IMR-90 (cell line): ENCODE measurements at regions not wholly inside any gene's neighbourhood (a gene's known extent, or its start where the extent isn't known, plus 50 kb on each side); places are given as distances from the start of the nearest gene placed in this dataset.

Experiments used
- ATAC-seq: fragments of 200-7000 bp; cut with Tn5 transposase; 2 replicates; pipeline ENCODE4 v1.9.1; 2020; ENCODE audit warnings: low read depth, mild to moderate bottlenecking, moderate library complexity
- BruUV-seq: library from RNA; stranded (reverse); fragments of 400-500 nt; replicated peaks from 2 replicates; lab custom pipeline; 2021; lab: Mats Ljungman, UMichigan
- CTCF ChIA-PET: fragments of 300-600 bp; formaldehyde crosslinking; extraction: SDS; loops from one replicate; lab custom pipeline; 2021; ENCODE audit warnings: antibody characterized with exemption; lab: Yijun Ruan, JAX
- POLR2A ChIA-PET: fragments of 300-600 bp; sonication (Branson Sonifier 250); formaldehyde crosslinking; loops from one replicate; lab custom pipeline; 2022; ENCODE audit warnings: antibody characterized with exemption; ENCODE audit not compliant: unreplicated experiment; lab: Charles Lee
- DNase-seq: peaks from one replicate; pipeline ENCODE4 v3.0.0; 2013
- H2AFZ ChIP-seq: replicated peaks from 2 replicates; pipeline ENCODE3; 2013; ENCODE audit warnings: low read length, mild to moderate bottlenecking; ENCODE audit not compliant: poor library complexity
- H2AK5ac ChIP-seq: 2 replicates; pipeline ENCODE4 v1.6.1; 2013; ENCODE audit warnings: low read depth, low read length, inconsistent platforms
- H2AK9ac ChIP-seq: replicated peaks from 2 replicates; pipeline ENCODE3; 2013; ENCODE audit warnings: mild to moderate bottlenecking, low read depth, low read length, moderate library complexity; ENCODE audit not compliant: poor library complexity
- H2BK120ac ChIP-seq: 2 replicates; pipeline ENCODE4 v1.6.1; 2013; ENCODE audit warnings: low read depth, low read length, inconsistent platforms
- H2BK15ac ChIP-seq: 3 replicates; pipeline ENCODE4 v1.6.1; 2013; ENCODE audit warnings: low read depth, low read length, inconsistent platforms
- H2BK20ac ChIP-seq: 2 replicates; pipeline ENCODE4 v1.6.1; 2013; ENCODE audit warnings: low read depth, mild to moderate bottlenecking, inconsistent platforms, low read length, moderate library complexity
- H2BK5ac ChIP-seq: 2 replicates; pipeline ENCODE4 v1.6.1; 2013; ENCODE audit warnings: mild to moderate bottlenecking, low read depth, low read length, inconsistent platforms; ENCODE audit not compliant: poor library complexity, severe bottlenecking
- H3K14ac ChIP-seq: replicated peaks from 2 replicates; pipeline ENCODE4 v1.6.1; 2013; ENCODE audit warnings: low read depth, low read length, inconsistent platforms
- H3K18ac ChIP-seq: 2 replicates; pipeline ENCODE4 v1.6.1; 2013; ENCODE audit warnings: low read depth, low read length, control low read depth
- H3K23ac ChIP-seq: 2 replicates; pipeline ENCODE4 v1.6.1; 2013; ENCODE audit warnings: low read depth, low read length, inconsistent platforms
- H3K27ac ChIP-seq: 2 replicates; pipeline ENCODE4 v1.5.1; 2013; ENCODE audit warnings: mild to moderate bottlenecking, control low read depth, low read length; ENCODE audit not compliant: insufficient read depth
- H3K27me3 ChIP-seq: 2 replicates; pipeline ENCODE4 v1.6.1; 2013; ENCODE audit warnings: low read length; ENCODE audit not compliant: control insufficient read depth, insufficient read depth
- H3K36me3 ChIP-seq: 2 replicates; pipeline ENCODE4 v1.6.1; 2013; ENCODE audit warnings: low read length, mixed read lengths; ENCODE audit not compliant: control insufficient read depth, insufficient read depth
- H3K4ac ChIP-seq: 2 replicates; pipeline ENCODE4 v1.6.1; 2013; ENCODE audit warnings: low read depth, low read length, inconsistent platforms
- H3K4me1 ChIP-seq: 2 replicates; pipeline ENCODE4 v1.6.1; 2013; ENCODE audit warnings: low read length, mixed read lengths; ENCODE audit not compliant: control insufficient read depth, insufficient read depth
- H3K4me2 ChIP-seq: 2 replicates; pipeline ENCODE4 v1.6.1; 2013; ENCODE audit warnings: low read depth, mild to moderate bottlenecking, control low read depth, low read length, moderate library complexity
- H3K4me3 ChIP-seq: 2 replicates; pipeline ENCODE4 v1.5.1; 2013; ENCODE audit warnings: low read depth, mild to moderate bottlenecking, control low read depth, low read length, moderate library complexity; ENCODE audit not compliant: insufficient read depth
- H3K56ac ChIP-seq: 2 replicates; pipeline ENCODE4 v1.6.1; 2013; ENCODE audit warnings: low read length, inconsistent platforms; ENCODE audit not compliant: insufficient read depth; ENCODE audit errors: extremely low read depth
- H3K79me1 ChIP-seq, 2 experiments: 2 replicates each; pipeline ENCODE4 v1.6.1; 2013; ENCODE audit warnings: low read length in 2 of 2, inconsistent platforms in 1 of 2, low read depth in 1 of 2
- H3K9ac ChIP-seq: 2 replicates; pipeline ENCODE4 v1.6.1; 2013; ENCODE audit warnings: low read depth, low read length, control low read depth
- H3K9me1 ChIP-seq: 2 replicates; pipeline ENCODE4 v1.6.1; 2013; ENCODE audit warnings: low read length, inconsistent platforms; ENCODE audit not compliant: insufficient read depth
- H3K9me3 ChIP-seq: 2 replicates; pipeline ENCODE4 v1.6.1; 2013; ENCODE audit warnings: low read length; ENCODE audit not compliant: control insufficient read depth, insufficient read depth
- H4K20me1 ChIP-seq: 2 replicates; pipeline ENCODE4 v1.6.1; 2013; ENCODE audit warnings: low read length, inconsistent platforms; ENCODE audit not compliant: insufficient read depth
- H4K5ac ChIP-seq: 2 replicates; pipeline ENCODE4 v1.6.1; 2013; ENCODE audit warnings: mild to moderate bottlenecking, low read depth, low read length, control low read depth
- H4K8ac ChIP-seq, 2 experiments: 2 replicates each; pipeline ENCODE4 v1.6.1; 2013; ENCODE audit warnings: low read depth in 2 of 2, low read length in 2 of 2, control low read depth in 1 of 2, inconsistent platforms in 1 of 2
- H4K91ac ChIP-seq: 2 replicates; pipeline ENCODE4 v1.6.1; 2013; ENCODE audit warnings: low read depth, low read length, inconsistent platforms; ENCODE audit not compliant: insufficient read depth
- BHLHE40 ChIP-seq: fragments of 150-350 bp; IDR thresholded peaks from 2 replicates; pipeline ENCODE4 v1.6.1; 2016; ENCODE audit warnings: mild to moderate bottlenecking, low read depth, low read length
- CEBPB ChIP-seq: IDR thresholded peaks from 2 replicates; pipeline ENCODE4 v1.6.1; 2012; ENCODE audit warnings: low read depth, low read length, improper control_type of control experiment
- CHD1 ChIP-seq: IDR thresholded peaks from 2 replicates; pipeline ENCODE4 v1.6.1; 2012; ENCODE audit warnings: low read depth, low read length, improper control_type of control experiment
- CTCF ChIP-seq: conservative IDR thresholded peaks from 2 replicates; pipeline ENCODE4 v1.5.1; 2012; ENCODE audit warnings: mild to moderate bottlenecking, low read depth, low read length, improper control_type of control experiment
- FOS ChIP-seq: fragments of 150-350 bp; IDR thresholded peaks from 2 replicates; pipeline ENCODE4 v1.6.1; 2016; ENCODE audit warnings: low read depth, low read length
- MAFK ChIP-seq: IDR thresholded peaks from 2 replicates; pipeline ENCODE4 v1.6.1; 2012; ENCODE audit warnings: low read depth, low read length, improper control_type of control experiment
- MAZ ChIP-seq: IDR thresholded peaks from 2 replicates; pipeline ENCODE4 v1.6.1; 2012; ENCODE audit warnings: low read depth, mild to moderate bottlenecking, low read length, improper control_type of control experiment, moderate library complexity, borderline replicate concordance
- MXI1 ChIP-seq: IDR thresholded peaks from 2 replicates; pipeline ENCODE4 v1.6.1; 2012; ENCODE audit warnings: low read depth, mild to moderate bottlenecking, low read length, moderate library complexity, borderline replicate concordance
- NFE2L2 ChIP-seq: fragments of 150-350 bp; IDR thresholded peaks from 2 replicates; pipeline ENCODE4 v1.6.1; 2016; ENCODE audit warnings: low read depth, mild to moderate bottlenecking, low read length
- POLR2A ChIP-seq: IDR thresholded peaks from 2 replicates; pipeline ENCODE4 v1.6.1; 2012; ENCODE audit warnings: mild to moderate bottlenecking, low read depth, low read length
- RAD21 ChIP-seq: IDR thresholded peaks from 2 replicates; pipeline ENCODE4 v1.6.1; 2012; ENCODE audit warnings: low read length, improper control_type of control experiment
- RCOR1 ChIP-seq: IDR thresholded peaks from 2 replicates; pipeline ENCODE4 v1.6.1; 2012; ENCODE audit warnings: mild to moderate bottlenecking, low read length, improper control_type of control experiment; ENCODE audit not compliant: insufficient replicate concordance
- RFX5 ChIP-seq: IDR thresholded peaks from 2 replicates; pipeline ENCODE4 v1.8.0; 2012; ENCODE audit warnings: low read depth, mild to moderate bottlenecking, low read length, moderate library complexity
- SMC3 ChIP-seq: fragments of 150-350 bp; IDR thresholded peaks from 2 replicates; pipeline ENCODE4 v1.6.1; 2016; ENCODE audit warnings: low read depth, mild to moderate bottlenecking, antibody characterized with exemption, low read length, moderate library complexity
- USF2 ChIP-seq: fragments of 150-350 bp; IDR thresholded peaks from 2 replicates; pipeline ENCODE4 v1.6.1; 2017; ENCODE audit warnings: mild to moderate bottlenecking, antibody characterized with exemption, low read length, low read depth
- dilution Hi-C: fragments of 300-500 bp; cut with HindIII; formaldehyde crosslinking; loops from one replicate; pipeline ENCODE4 v1.14.3; 2018; ENCODE audit warnings: low sequenced_read_pairs; ENCODE audit not compliant: unreplicated experiment
- in situ Hi-C: fragments of 300-500 bp; cut with MboI; formaldehyde crosslinking; loops from 3 replicates; pipeline ENCODE4 v1.14.3; 2019; ENCODE audit warnings: low sequenced_read_pairs, inconsistent platforms, mixed read lengths
- intact Hi-C: fragments of 100-400 bp; cut with micrococcal nuclease; formaldehyde crosslinking; loops from 2 replicates; pipeline ENCODE4 v1.10.0; 2022
- TF ChIP-seq, protein P1 (sequence below): fragments of 150-350 bp; IDR thresholded peaks from 2 replicates; pipeline ENCODE4 v1.6.1; 2016; ENCODE audit warnings: low read depth, mild to moderate bottlenecking, low read length, moderate library complexity, borderline replicate concordance

DNA sequence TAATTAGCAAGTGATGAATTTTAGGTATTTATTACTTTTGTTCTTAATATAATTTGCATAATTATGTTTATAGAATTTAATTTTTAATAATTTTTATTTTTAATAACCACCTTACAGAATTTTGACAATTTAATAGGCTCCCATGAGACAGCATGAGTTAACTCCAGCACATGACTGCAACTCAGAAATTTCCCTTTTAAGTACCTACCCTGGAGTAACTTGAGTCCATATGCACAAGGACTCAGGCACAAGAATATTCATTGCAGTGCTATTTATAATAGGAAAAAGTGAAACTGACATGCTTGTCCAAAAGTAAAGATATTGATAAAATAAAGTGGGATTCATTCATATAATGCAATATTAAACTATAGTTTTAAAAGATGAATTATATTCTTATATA lies 54.1 kb upstream of the C1orf53 start:
- Histone ChIP-seq H2BK5ac (no peak overlapping the region), H4K20me1 (no peaks in the 10 kb centered on the region), H2AK5ac (no peak overlapping the region), H3K27me3 (no peaks in the 10 kb centered on the region), H2AK9ac (no peak overlapping the region), H3K4me1 (no peaks in the 10 kb centered on the region), H4K91ac (no peak overlapping the region), H3K9ac (no peak overlapping the region), H3K14ac (no peak overlapping the region), H3K18ac (no peak overlapping the region), H3K56ac (no peak overlapping the region), H3K4me3 (no peak overlapping the region), H2BK20ac (no peak overlapping the region), H3K23ac (no peak overlapping the region), H4K8ac (no peak overlapping the region), H4K5ac (no peak overlapping the region), H3K36me3 (no peaks in the 10 kb centered on the region), H2BK15ac (no peak overlapping the region), H2BK120ac (no peak overlapping the region), H3K4ac (no peak overlapping the region), H2AFZ (no peak overlapping the region), H3K79me1 (no peaks in the 10 kb centered on the region), H3K9me1 (peaks cover 2% of the 10 kb centered on the region; the same call in 1 of the 2 replicates), H3K9me3 (no peaks in the 10 kb centered on the region), H3K27ac (no peak overlapping the region), H3K4me2 (no peak overlapping the region)
- no peak for DNase-seq
- dilution Hi-C loops, result no loop called here
- TF ChIP-seq CEBPB (no peak), RFX5 (no peak), SMC3 (no peak), MXI1 (no peak), MAZ (no peak), RCOR1 (no peak), FOS (no peak), BHLHE40 (no peak), RAD21 (no peak), CHD1 (no peak), POLR2A (no peak), NFE2L2 (no peak), CTCF (no peak), USF2 (no peak), MAFK (no peak)
- TF ChIP-seq, protein P1, sequence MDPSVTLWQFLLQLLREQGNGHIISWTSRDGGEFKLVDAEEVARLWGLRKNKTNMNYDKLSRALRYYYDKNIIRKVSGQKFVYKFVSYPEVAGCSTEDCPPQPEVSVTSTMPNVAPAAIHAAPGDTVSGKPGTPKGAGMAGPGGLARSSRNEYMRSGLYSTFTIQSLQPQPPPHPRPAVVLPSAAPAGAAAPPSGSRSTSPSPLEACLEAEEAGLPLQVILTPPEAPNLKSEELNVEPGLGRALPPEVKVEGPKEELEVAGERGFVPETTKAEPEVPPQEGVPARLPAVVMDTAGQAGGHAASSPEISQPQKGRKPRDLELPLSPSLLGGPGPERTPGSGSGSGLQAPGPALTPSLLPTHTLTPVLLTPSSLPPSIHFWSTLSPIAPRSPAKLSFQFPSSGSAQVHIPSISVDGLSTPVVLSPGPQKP, result no peak
- BruUV-seq, result no TSS peak
- in situ Hi-C loops, result no loop called here
- POLR2A ChIA-PET, result no interaction called here
- no peak for ATAC-seq
- CTCF ChIA-PET, result no interaction called here
- intact Hi-C loops, result no loop called here
